ENCODE measurements at regions not wholly inside any gene's neighbourhood (a gene's known extent, or its start where the extent isn't known, plus 50 kb on each side); places are given as distances from the start of the nearest gene placed in this dataset.

DNA sequence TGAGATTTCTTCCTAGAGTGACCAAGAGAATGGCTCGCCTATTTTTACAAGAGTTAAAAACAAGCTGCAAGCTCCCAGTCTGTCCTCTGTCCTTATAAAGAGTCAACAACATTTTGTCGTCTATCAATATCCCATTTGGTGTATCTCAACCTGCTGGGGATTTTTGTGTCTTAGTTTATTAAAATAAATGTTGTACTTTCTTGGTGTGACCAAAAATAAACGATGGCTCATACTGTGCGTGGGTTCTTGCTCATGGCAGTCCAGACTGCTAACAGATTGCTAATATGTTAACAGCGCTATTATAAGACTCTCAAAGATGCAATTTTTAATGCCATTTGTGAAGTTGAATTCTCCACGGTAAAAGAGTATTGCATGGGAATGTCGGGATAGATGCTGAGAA lies 569.9 kb downstream of the GABRG2 start:
- Histone ChIP-seq H3K4me3 (no peak overlapping the region), H3K36me3 (replicated peaks; ENCODE audit: insufficient read depth, low read depth) (no peaks in the 10 kb centered on the region), H3K9me2 (replicated peaks; ENCODE audit: insufficient read depth) (no peaks in the 10 kb centered on the region), H3K4me2 (no peak overlapping the region), H3K79me2 (no peaks in the 10 kb centered on the region), H3K9me3 (ENCODE audit: low read depth) (no peaks in the 10 kb centered on the region), H3K27ac (no peak overlapping the region), H3K27me3 (no peaks in the 10 kb centered on the region), H4K20me1 (ENCODE audit: insufficient read depth, poor library complexity, severe bottlenecking) (no peaks in the 10 kb centered on the region), H3K4me1 (ENCODE audit: insufficient read depth) (no peaks in the 10 kb centered on the region), H2AFZ (no peak overlapping the region)
- TF ChIP-seq CTCF (IDR thresholded peaks at IDR 0.05; ENCODE audit: poor library complexity) = no peak
- no peak for TF ChIP-seq EZH2 (IDR thresholded peaks at IDR 0.05; ENCODE audit: borderline replicate concordance)
- no peak for TF ChIP-seq EZH2phosphoT487 (IDR thresholded peaks at IDR 0.05; ENCODE audit: low read depth, severe bottlenecking, unreplicated experiment)
- DNase-seq (ENCODE audit: low spot score) = no peak
- 92% methylated on average over 7 of the region's 7 CpGs for WGBS (ENCODE audit: low lambda C conversion rate, missing lambda C conversion rate)

- H2AFZ ChIP-seq = no peak overlapping the region
- no peaks in the 10 kb centered on the region for H3K4me1 ChIP-seq (ENCODE audit: insufficient read depth)
- no peaks in the 10 kb centered on the region for H3K9me3 ChIP-seq (ENCODE audit: low read depth)
- WGBS (ENCODE audit: low lambda C conversion rate, missing lambda C conversion rate) = 16% methylated on average over 1 of the region's 1 CpG
- H3K36me3 ChIP-seq (replicated peaks; ENCODE audit: insufficient read depth, low read depth) = no peaks in the 10 kb centered on the region
- H3K9me2 ChIP-seq (replicated peaks; ENCODE audit: insufficient read depth) = no peaks in the 10 kb centered on the region
- no peak overlapping the region for H3K4me3 ChIP-seq
- no peak for DNase-seq (ENCODE audit: low spot score)
- no peaks in the 10 kb centered on the region for H3K79me2 ChIP-seq
- no peak for TF ChIP-seq EZH2 (IDR thresholded peaks at IDR 0.05; ENCODE audit: borderline replicate concordance)
- TF ChIP-seq EZH2phosphoT487 (IDR thresholded peaks at IDR 0.05; ENCODE audit: low read depth, severe bottlenecking, unreplicated experiment) = no peak
- TF ChIP-seq CTCF (IDR thresholded peaks at IDR 0.05; ENCODE audit: poor library complexity) = no peak
- H4K20me1 ChIP-seq (ENCODE audit: insufficient read depth, poor library complexity, severe bottlenecking) = no peaks in the 10 kb centered on the region
- no peak overlapping the region for H3K4me2 ChIP-seq
- H3K27me3 ChIP-seq = no peaks in the 10 kb centered on the region
- no peak overlapping the region for H3K27ac ChIP-seq
Observed at GRCh38 chr5:162638849-162639248, 571.3 kb downstream of the GABRG2 start.

DNA sequence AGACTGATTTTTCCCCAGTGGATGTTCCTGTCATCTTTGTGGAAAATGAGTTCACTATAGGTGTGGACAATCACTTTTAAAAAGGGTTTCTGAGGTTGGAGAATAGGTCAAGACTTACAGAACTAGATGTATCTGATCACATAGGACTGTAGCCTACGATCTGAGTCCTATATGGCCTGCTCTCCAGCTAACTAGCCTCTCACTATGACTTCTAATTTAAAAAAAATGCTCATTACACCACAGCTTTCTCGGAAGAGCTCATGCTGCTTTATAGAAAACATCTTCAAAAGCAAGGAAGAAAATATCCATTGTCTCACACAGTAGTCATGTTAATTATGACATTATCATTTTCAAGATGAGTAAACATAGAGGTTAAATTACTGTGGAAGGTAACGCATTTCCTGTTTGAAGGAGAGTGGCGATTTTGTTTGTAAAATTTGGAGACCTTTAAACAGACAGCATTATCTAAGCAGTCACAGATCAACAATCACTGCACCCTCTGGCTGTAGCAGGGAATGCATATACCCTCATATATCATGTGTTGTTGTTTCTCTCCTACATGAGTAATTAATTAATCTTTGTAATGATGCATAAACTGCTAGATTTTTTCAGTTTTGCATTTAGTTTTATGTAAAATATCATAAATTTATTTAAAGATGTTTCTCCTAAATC lies 573.7 kb downstream of the GABRG2 start:
- no peak for TF ChIP-seq EZH2 (IDR thresholded peaks at IDR 0.05; ENCODE audit: borderline replicate concordance)
- no peak for TF ChIP-seq EZH2phosphoT487 (IDR thresholded peaks at IDR 0.05; ENCODE audit: low read depth, severe bottlenecking, unreplicated experiment)
- TF ChIP-seq CTCF (IDR thresholded peaks at IDR 0.05; ENCODE audit: poor library complexity) = no peak
- no peak overlapping the region for H3K4me2 ChIP-seq
- no peak overlapping the region for H2AFZ ChIP-seq
- no peaks in the 10 kb centered on the region for H3K9me2 ChIP-seq (replicated peaks; ENCODE audit: insufficient read depth)
- no peaks in the 10 kb centered on the region for H3K36me3 ChIP-seq (replicated peaks; ENCODE audit: insufficient read depth, low read depth)
- no peak for DNase-seq (ENCODE audit: low spot score)
- no peaks in the 10 kb centered on the region for H3K27me3 ChIP-seq
- H3K79me2 ChIP-seq = no peaks in the 10 kb centered on the region
- no peaks in the 10 kb centered on the region for H4K20me1 ChIP-seq (ENCODE audit: insufficient read depth, poor library complexity, severe bottlenecking)
- H3K4me3 ChIP-seq = no peak overlapping the region
- no peaks in the 10 kb centered on the region for H3K4me1 ChIP-seq (ENCODE audit: insufficient read depth)
- 48% methylated on average over 4 of the region's 4 CpGs for WGBS (ENCODE audit: low lambda C conversion rate, missing lambda C conversion rate)
- no peak overlapping the region for H3K27ac ChIP-seq
- no peaks in the 10 kb centered on the region for H3K9me3 ChIP-seq (ENCODE audit: low read depth)
